Keratinocyte (primary cell): ENCODE measurements at regions not wholly inside any gene's neighbourhood (a gene's known extent, or its start where the extent isn't known, plus 50 kb on each side); places are given as distances from the start of the nearest gene placed in this dataset.

Source experiments
- DNase-seq: peaks from one replicate; pipeline ENCODE4 v3.0.0-alpha.2; 2011; ENCODE audit warnings: low read depth, missing footprints, low spot score
- FAIRE-seq: peaks from 2 replicates; lab custom pipeline; 2011; peaks lifted over from hg19 to GRCh38; lab: Jason Lieb, UNC
- H2AFZ ChIP-seq: 2 replicates; pipeline ENCODE4 v1.6.0; 2012; ENCODE audit warnings: low read length, control low read depth, inconsistent platforms; ENCODE audit not compliant: control insufficient read depth
- H3K27ac ChIP-seq: 2 replicates; pipeline ENCODE4 v1.5.1; 2011; ENCODE audit warnings: low read length; ENCODE audit not compliant: control insufficient read depth, insufficient read depth
- H3K27me3 ChIP-seq: 3 replicates; pipeline ENCODE4 v1.6.0; 2011; ENCODE audit warnings: low read length; ENCODE audit not compliant: control insufficient read depth, insufficient read depth; ENCODE audit errors: extremely low read depth
- H3K36me3 ChIP-seq, 2 experiments: 2 replicates in 1 of 2; 3 replicates in 1 of 2; pipeline ENCODE4 v1.5.1; 2011; ENCODE audit warnings: low read length in 2 of 2, mild to moderate bottlenecking in 1 of 2; ENCODE audit not compliant: control insufficient read depth in 2 of 2, insufficient read depth in 2 of 2; ENCODE audit errors: extremely low read depth in 1 of 2
- H3K4me1 ChIP-seq: 3 replicates; pipeline ENCODE4 v1.5.1; 2011; ENCODE audit warnings: low read length; ENCODE audit not compliant: control insufficient read depth, insufficient read depth; ENCODE audit errors: extremely low read depth
- H3K4me2 ChIP-seq: 3 replicates; pipeline ENCODE4 v1.6.0; 2011; ENCODE audit warnings: low read depth, low read length; ENCODE audit not compliant: control insufficient read depth, insufficient read depth; ENCODE audit errors: extremely low read depth
- H3K4me3 ChIP-seq, 3 experiments: fragments of 200-600 bp in 1 of 3; sonication (generic) in 1 of 3; 2 replicates in 2 of 3; 3 replicates in 1 of 3; pipeline ENCODE4 v1.5.1; 2011 to 2016; ENCODE audit warnings: low read length in 3 of 3, mild to moderate bottlenecking in 3 of 3, control low read depth in 2 of 3, inconsistent platforms in 1 of 3, low read depth in 1 of 3, mixed read lengths in 1 of 3, mixed run types in 1 of 3, moderate library complexity in 1 of 3; ENCODE audit not compliant: control insufficient read depth in 2 of 3, insufficient read depth in 2 of 3; ENCODE audit errors: extremely low read depth in 1 of 3
- H3K79me2 ChIP-seq: 2 replicates; pipeline ENCODE4 v1.6.0; 2012; ENCODE audit warnings: low read length; ENCODE audit not compliant: control insufficient read depth, insufficient read depth
- H3K9ac ChIP-seq: 3 replicates; pipeline ENCODE4 v1.6.0; 2011; ENCODE audit warnings: low read length; ENCODE audit not compliant: control insufficient read depth, insufficient read depth; ENCODE audit errors: extremely low read depth
- H3K9me1 ChIP-seq: 3 replicates; pipeline ENCODE4 v1.6.0; 2011; ENCODE audit warnings: low read length; ENCODE audit not compliant: control insufficient read depth, insufficient read depth; ENCODE audit errors: extremely low read depth
- H3K9me3 ChIP-seq: 2 replicates; pipeline ENCODE4 v1.5.1; 2012; ENCODE audit warnings: low read depth, low read length; ENCODE audit not compliant: control insufficient read depth
- H4K20me1 ChIP-seq: 3 replicates; pipeline ENCODE4 v1.6.0; 2011; ENCODE audit warnings: low read length; ENCODE audit not compliant: control insufficient read depth, insufficient read depth; ENCODE audit errors: extremely low read depth
- CTCF ChIP-seq, 3 experiments: IDR thresholded peaks in 1 of 3; conservative IDR thresholded peaks in 1 of 3; optimal IDR thresholded peaks in 1 of 3; 2 replicates in 2 of 3; 3 replicates in 1 of 3; pipeline versions ENCODE3 to v1.5.1; 2011; ENCODE audit warnings: low read length in 3 of 3, mild to moderate bottlenecking in 3 of 3, moderate library complexity in 2 of 3, control low read depth in 1 of 3, inconsistent platforms in 1 of 3; ENCODE audit not compliant: insufficient read depth in 2 of 3; ENCODE audit errors: extremely low read depth in 1 of 3
- EZH2 ChIP-seq: IDR thresholded peaks from one replicate; pipeline ENCODE4 v1.6.1; 2012; ENCODE audit warnings: inconsistent platforms, mild to moderate bottlenecking, low read length, moderate library complexity
- dilution Hi-C: fragments of 300-500 bp; cut with MboI; formaldehyde crosslinking; loops from one replicate; pipeline ENCODE4 v1.7.0; 2020; ENCODE audit warnings: low sequenced_read_pairs; ENCODE audit not compliant: extremely low pct_ligation_motif_present

DNA sequence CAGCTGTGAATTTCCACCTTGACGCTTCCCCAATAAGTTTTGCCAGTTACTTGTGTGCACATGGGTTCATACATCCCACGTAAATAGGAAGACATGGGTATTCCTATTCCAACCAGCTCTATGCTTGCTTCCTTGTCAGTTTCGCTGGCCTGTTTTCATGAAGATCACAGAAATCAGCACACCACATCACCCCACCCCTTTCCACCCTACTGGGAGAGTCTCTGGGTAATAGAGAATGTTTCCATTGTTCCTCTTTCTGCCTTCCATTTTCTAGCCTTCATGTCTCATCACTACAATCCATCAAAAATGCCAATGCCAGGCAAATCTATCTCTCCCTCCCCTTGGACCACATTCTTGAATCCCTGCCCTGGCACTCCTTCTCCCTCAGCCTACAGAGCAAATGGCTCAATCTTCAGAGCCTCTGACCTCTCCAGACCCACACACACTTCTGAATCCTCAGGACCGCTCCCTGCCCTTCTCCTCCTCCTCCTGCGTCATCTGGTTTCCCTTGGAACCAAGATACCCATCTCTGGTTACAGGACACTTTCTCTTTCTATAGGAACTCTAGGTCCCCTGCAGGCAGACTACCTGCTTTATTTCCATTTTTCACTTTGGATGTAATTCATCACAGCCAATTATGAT, 323.3 kb downstream of the DHX15 start:
- peaks cover 5% of the 10 kb centered on the region for H3K4me1 ChIP-seq
- no peak overlapping the region for H3K4me3 ChIP-seq
- DNase-seq (no peak), FAIRE-seq (no peak)
- TF ChIP-seq EZH2 (no peak), CTCF (optimal IDR thresholded peaks at IDR 0.05 in 1 of 3, IDR thresholded peaks at IDR 0.05 in 1 of 3, conservative IDR thresholded peaks at IDR 0.05 in 1 of 3; ENCODE audit: extremely low read depth in 1 of 3, insufficient read depth in 2 of 3, low read length in 3 of 3) (no peak)
- H3K79me2 ChIP-seq: no peaks in the 10 kb centered on the region
- no peak overlapping the region for H3K4me2 ChIP-seq
- no peaks in the 10 kb centered on the region for H3K9me1 ChIP-seq
- no peak overlapping the region for H3K27ac ChIP-seq
- no peaks in the 10 kb centered on the region for H4K20me1 ChIP-seq
- dilution Hi-C loops: no loop called here
- H2AFZ ChIP-seq: no peak overlapping the region
- H3K27me3 ChIP-seq: no peaks in the 10 kb centered on the region
- H3K36me3 ChIP-seq: no peaks in the 10 kb centered on the region
- no peak overlapping the region for H3K9ac ChIP-seq
- H3K9me3 ChIP-seq: no peaks in the 10 kb centered on the region

- peaks cover 5% of the 10 kb centered on the region for H3K4me1 ChIP-seq
- peak; percentile 20 for FAIRE-seq
- no peaks in the 10 kb centered on the region for H4K20me1 ChIP-seq
- H3K27ac ChIP-seq: no peak overlapping the region
- dilution Hi-C loops: no loop called here
- no peak for DNase-seq
- H3K4me2 ChIP-seq: no peak overlapping the region
- TF ChIP-seq CTCF (optimal IDR thresholded peaks at IDR 0.05 in 1 of 3, IDR thresholded peaks at IDR 0.05 in 1 of 3, conservative IDR thresholded peaks at IDR 0.05 in 1 of 3; ENCODE audit: extremely low read depth in 1 of 3, insufficient read depth in 2 of 3, low read length in 3 of 3) (no peak), EZH2 (no peak)
- H3K36me3 ChIP-seq: no peaks in the 10 kb centered on the region
- H3K4me3 ChIP-seq: no peak overlapping the region
- H3K79me2 ChIP-seq: no peaks in the 10 kb centered on the region
- H2AFZ ChIP-seq: no peak overlapping the region
- no peaks in the 10 kb centered on the region for H3K9me1 ChIP-seq
- no peaks in the 10 kb centered on the region for H3K27me3 ChIP-seq
- H3K9me3 ChIP-seq: no peaks in the 10 kb centered on the region
- H3K9ac ChIP-seq: no peak overlapping the region
Measured at GRCh38 chr4:24260133-24260715, 324.1 kb downstream of the DHX15 start.
